OCI-LY1 (cell line): ENCODE measurements at regions not wholly inside any gene's neighbourhood (a gene's known extent, or its start where the extent isn't known, plus 50 kb on each side); places are given as distances from the start of the nearest gene placed in this dataset.

Experiments
- CTCF ChIP-seq: fragments of 200-600 bp; sonication (generic), shearing (Covaris generic); IDR thresholded peaks from 2 replicates; pipeline ENCODE4 v1.5.1; 2017; ENCODE audit warnings: mild to moderate bottlenecking, antibody characterized with exemption, low read length, moderate library complexity, mixed read lengths
- EZH2 ChIP-seq: fragments of 200-600 bp; sonication (generic), shearing (Covaris generic); IDR thresholded peaks from 2 replicates; pipeline ENCODE4 v1.8.0; 2017; ENCODE audit warnings: borderline replicate concordance, mixed run types, mild to moderate bottlenecking, antibody characterized with exemption, low read length, moderate library complexity, mixed read lengths

- TF ChIP-seq EZH2: no peak
- no peak for TF ChIP-seq CTCF
Observed at GRCh38 chr1:208576425-208576824, 332.2 kb upstream of the PLXNA2 start.
